ENCODE measurements at regions not wholly inside any gene's neighbourhood (a gene's known extent, or its start where the extent isn't known, plus 50 kb on each side); places are given as distances from the start of the nearest gene placed in this dataset.

- TF ChIP-seq, protein P1, sequence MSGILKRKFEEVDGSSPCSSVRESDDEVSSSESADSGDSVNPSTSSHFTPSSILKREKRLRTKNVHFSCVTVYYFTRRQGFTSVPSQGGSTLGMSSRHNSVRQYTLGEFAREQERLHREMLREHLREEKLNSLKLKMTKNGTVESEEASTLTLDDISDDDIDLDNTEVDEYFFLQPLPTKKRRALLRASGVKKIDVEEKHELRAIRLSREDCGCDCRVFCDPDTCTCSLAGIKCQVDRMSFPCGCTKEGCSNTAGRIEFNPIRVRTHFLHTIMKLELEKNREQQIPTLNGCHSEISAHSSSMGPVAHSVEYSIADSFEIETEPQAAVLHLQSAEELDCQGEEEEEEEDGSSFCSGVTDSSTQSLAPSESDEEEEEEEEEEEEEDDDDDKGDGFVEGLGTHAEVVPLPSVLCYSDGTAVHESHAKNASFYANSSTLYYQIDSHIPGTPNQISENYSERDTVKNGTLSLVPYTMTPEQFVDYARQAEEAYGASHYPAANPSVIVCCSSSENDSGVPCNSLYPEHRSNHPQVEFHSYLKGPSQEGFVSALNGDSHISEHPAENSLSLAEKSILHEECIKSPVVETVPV (CRISPR knock-in tag; IDR thresholded peaks at IDR 0.05), result no peak
- TF ChIP-seq PPARA (CRISPR knock-in tag; IDR thresholded peaks at IDR 0.05; ENCODE audit: borderline replicate concordance) (no peak), GLIS3 (CRISPR knock-in tag; IDR thresholded peaks at IDR 0.05) (no peak), TCF4 (CRISPR knock-in tag; IDR thresholded peaks at IDR 0.05; ENCODE audit: borderline replicate concordance) (no peak), TOX (CRISPR knock-in tag; IDR thresholded peaks at IDR 0.05; ENCODE audit: borderline replicate concordance) (no peak), ZC3H10 (CRISPR knock-in tag; IDR thresholded peaks at IDR 0.05) (no peak), ISL1 (CRISPR knock-in tag; IDR thresholded peaks at IDR 0.05) (no peak), CSDC2 (CRISPR knock-in tag; IDR thresholded peaks at IDR 0.05) (no peak), OSR1 (CRISPR knock-in tag; IDR thresholded peaks at IDR 0.05) (no peak), SNAI2 (CRISPR knock-in tag; IDR thresholded peaks at IDR 0.05) (no peak), ESRRG (CRISPR knock-in tag; IDR thresholded peaks at IDR 0.05) (no peak), BACH2 (CRISPR knock-in tag; IDR thresholded peaks at IDR 0.05; ENCODE audit: borderline replicate concordance) (no peak), PATZ1 (CRISPR knock-in tag; IDR thresholded peaks at IDR 0.05; ENCODE audit: borderline replicate concordance) (no peak), ZNF70 (CRISPR knock-in tag; IDR thresholded peaks at IDR 0.05) (no peak), ZFP30 (CRISPR knock-in tag; IDR thresholded peaks at IDR 0.05) (no peak)
- no peak for ATAC-seq
Measured at GRCh38 chr5:179435731-179436315, 90.6 kb upstream of the ADAMTS2 start.

DNA sequence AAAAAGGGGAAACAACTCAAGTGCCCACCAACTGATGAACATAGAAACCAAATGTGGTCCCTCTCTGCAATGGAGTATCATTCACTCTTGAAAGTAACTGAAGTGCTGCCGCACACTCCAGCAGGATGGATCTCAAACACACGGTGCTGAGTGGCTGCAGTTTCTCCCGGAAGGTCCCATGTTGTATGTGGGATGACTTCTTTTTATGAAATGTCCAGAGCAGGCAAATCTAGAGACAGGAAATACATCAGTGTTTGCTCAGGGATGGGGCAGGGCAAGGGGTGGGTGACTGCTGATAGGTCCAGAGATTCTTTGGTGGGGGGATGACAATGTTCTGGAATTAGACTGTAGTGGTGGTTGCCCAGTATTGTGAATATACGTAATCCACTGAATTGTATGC lies 89.9 kb upstream of the ADAMTS2 start:
- no peak for TF ChIP-seq OSR1 (CRISPR knock-in tag; IDR thresholded peaks at IDR 0.05)
- ATAC-seq, result no peak

DNA sequence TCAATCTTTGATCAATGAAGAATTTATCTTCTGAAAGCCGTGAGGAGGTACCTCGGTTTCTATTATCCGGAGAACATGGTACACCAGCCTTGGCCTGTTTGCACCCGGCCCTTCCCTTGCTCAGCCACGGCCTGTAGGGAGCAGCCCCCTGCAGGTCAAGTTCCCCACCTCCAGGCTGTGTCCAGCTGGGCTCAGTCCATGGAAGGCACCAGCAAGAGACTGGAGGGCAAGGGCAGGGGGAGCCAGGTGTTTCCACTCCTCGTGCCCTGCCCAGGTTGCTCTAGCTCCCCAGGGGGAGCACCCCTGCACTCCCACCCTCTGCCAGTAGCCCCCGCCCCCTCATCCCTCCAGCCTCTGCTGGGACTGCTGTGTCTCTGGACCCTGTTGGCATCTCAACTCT lies 87.3 kb upstream of the ADAMTS2 start:
- no peak for ATAC-seq

More for the DNA sequence above, 87.3 kb upstream of the ADAMTS2 start:
- no peak for TF ChIP-seq ZFP30 (CRISPR knock-in tag; IDR thresholded peaks at IDR 0.05)
- TF ChIP-seq, protein P1 (CRISPR knock-in tag; IDR thresholded peaks at IDR 0.05), result no peak
- TF ChIP-seq POU6F1 (CRISPR knock-in tag; IDR thresholded peaks at IDR 0.05; ENCODE audit: borderline replicate concordance, low read depth), result no peak
- no peak for TF ChIP-seq RARB (CRISPR knock-in tag; IDR thresholded peaks at IDR 0.05)
- no peak for TF ChIP-seq ARNTL (CRISPR knock-in tag; IDR thresholded peaks at IDR 0.05; ENCODE audit: borderline replicate concordance, low read depth)
- no peak for TF ChIP-seq PPARA (CRISPR knock-in tag; IDR thresholded peaks at IDR 0.05; ENCODE audit: borderline replicate concordance)
- no peak for TF ChIP-seq ESRRG (CRISPR knock-in tag; IDR thresholded peaks at IDR 0.05)
- no peak for TF ChIP-seq TCF4 (CRISPR knock-in tag; IDR thresholded peaks at IDR 0.05; ENCODE audit: borderline replicate concordance)
- no peak for TF ChIP-seq CSDC2 (CRISPR knock-in tag; IDR thresholded peaks at IDR 0.05)
- TF ChIP-seq ZNF565 (CRISPR knock-in tag; conservative IDR thresholded peaks at IDR 0.05; ENCODE audit: low read depth), result no peak
- no peak for TF ChIP-seq ZC3H10 (CRISPR knock-in tag; IDR thresholded peaks at IDR 0.05)
- no peak for TF ChIP-seq ZFP3 (CRISPR knock-in tag; IDR thresholded peaks at IDR 0.05)
- TF ChIP-seq ZNF8 (CRISPR knock-in tag; IDR thresholded peaks at IDR 0.05), result no peak
- no peak for TF ChIP-seq TOX (CRISPR knock-in tag; IDR thresholded peaks at IDR 0.05; ENCODE audit: borderline replicate concordance)
- no peak for TF ChIP-seq OSR1 (CRISPR knock-in tag; IDR thresholded peaks at IDR 0.05)
- TF ChIP-seq CREB5 (CRISPR knock-in tag; IDR thresholded peaks at IDR 0.05; ENCODE audit: low read depth), result no peak

Data from SK-N-SH treated with all-trans-retinoic acid at 6 μM for 48 hours (cell line).